ENCODE measurements at regions not wholly inside any gene's neighbourhood (a gene's known extent, or its start where the extent isn't known, plus 50 kb on each side); places are given as distances from the start of the nearest gene placed in this dataset.

- TF ChIP-seq CTCF (IDR thresholded peaks at IDR 0.05) (no peak), POLR2A (IDR thresholded peaks at IDR 0.05) (no peak)
- Histone ChIP-seq H3K27ac (no peak overlapping the region), H3K4me1 (no peaks in the 10 kb centered on the region), H3K36me3 (no peaks in the 10 kb centered on the region), H3K9me3 (no peaks in the 10 kb centered on the region), H3K4me3 (no peak overlapping the region), H3K27me3 (no peaks in the 10 kb centered on the region)
- WGBS (ENCODE audit: insufficient coverage, low coverage, low lambda C conversion rate, missing lambda C conversion rate): 86% methylated on average over 3 of the region's 3 CpGs
- ATAC-seq: no peak
- no peak for DNase-seq
- intact Hi-C loops (cut with DNase I): no loop called here
These were observed 143.1 kb downstream of the CEP57L1 start for GRCh38 chr6:109238396-109238795.

- DNase-seq (no peak), ATAC-seq (peak in 1 of 4 donors; percentile 29)
- Histone ChIP-seq H3K9me3 (no peaks in the 10 kb centered on the region), H3K27ac (no peak overlapping the region), H3K36me3 (no peaks in the 10 kb centered on the region), H3K27me3 (no peaks in the 10 kb centered on the region), H3K4me3 (no peak overlapping the region), H3K4me1 (no peaks in the 10 kb centered on the region)
- 83% methylated on average over 10 of the region's 11 CpGs for WGBS (ENCODE audit: insufficient coverage, low coverage, low lambda C conversion rate, missing lambda C conversion rate)
- no peak for TF ChIP-seq POLR2A (IDR thresholded peaks at IDR 0.05)
- no peak for TF ChIP-seq CTCF (IDR thresholded peaks at IDR 0.05)
- intact Hi-C loops (cut with DNase I): no loop called here
These were observed 142.7 kb downstream of the CEP57L1 start for GRCh38 chr6:109237986-109238329.

- no peak for DNase-seq
- Histone ChIP-seq H3K27ac (no peak overlapping the region), H3K4me1 (no peaks in the 10 kb centered on the region), H3K36me3 (no peaks in the 10 kb centered on the region), H3K27me3 (no peaks in the 10 kb centered on the region), H3K4me3 (no peak overlapping the region), H3K9me3 (no peaks in the 10 kb centered on the region)
- intact Hi-C loops (cut with DNase I): no loop called here
- TF ChIP-seq POLR2A (IDR thresholded peaks at IDR 0.05) (no peak), CTCF (IDR thresholded peaks at IDR 0.05) (no peak)
- peak in 3 of 4 donors; percentile 26 to 56 (median 44) for ATAC-seq
- WGBS (ENCODE audit: insufficient coverage, low coverage, low lambda C conversion rate, missing lambda C conversion rate): 60% methylated on average over 12 of the region's 12 CpGs
These were observed 142.0 kb downstream of the CEP57L1 start for GRCh38 chr6:109237077-109237985.

- Histone ChIP-seq H3K27me3 (no peaks in the 10 kb centered on the region), H3K9me3 (no peaks in the 10 kb centered on the region), H3K36me3 (no peaks in the 10 kb centered on the region), H3K27ac (no peak overlapping the region), H3K4me3 (no peak overlapping the region), H3K4me1 (no peaks in the 10 kb centered on the region)
- DNase-seq (no peak), ATAC-seq (peak in 3 of 4 donors; percentile 45 to 49 (median 46))
- TF ChIP-seq POLR2A (IDR thresholded peaks at IDR 0.05): no peak
- peak in 1 of 4 donors; percentile 17 for TF ChIP-seq CTCF (IDR thresholded peaks at IDR 0.05)
- intact Hi-C loops (cut with DNase I): no loop called here
- 68% methylated on average over 11 of the region's 18 CpGs for WGBS (ENCODE audit: insufficient coverage, low coverage, low lambda C conversion rate, missing lambda C conversion rate)
These were observed 141.1 kb downstream of the CEP57L1 start for GRCh38 chr6:109236115-109237076.
